H9 (cell line): ENCODE measurements at regions not wholly inside any gene's neighbourhood (a gene's known extent, or its start where the extent isn't known, plus 50 kb on each side); places are given as distances from the start of the nearest gene placed in this dataset.

Experiments
- DNase-seq: peaks from one replicate; pipeline ENCODE4 v3.0.0-alpha.2; 2017
- H2AFZ ChIP-seq: one replicate; pipeline ENCODE4 v1.6.1; 2013; ENCODE audit warnings: mild to moderate bottlenecking, low read length, control low read depth, moderate library complexity
- H2AK5ac ChIP-seq: 2 replicates; pipeline ENCODE4 v1.6.1; 2013; ENCODE audit warnings: low read length, control low read depth, mixed read lengths; ENCODE audit not compliant: insufficient read length
- H2BK120ac ChIP-seq: one replicate; pipeline ENCODE4 v1.6.1; 2013; ENCODE audit warnings: low read depth, mild to moderate bottlenecking, low read length, control low read depth, inconsistent platforms; ENCODE audit not compliant: poor library complexity, severe bottlenecking
- H2BK12ac ChIP-seq: 2 replicates; pipeline ENCODE4 v1.6.1; 2013; ENCODE audit warnings: low read length, control low read depth, mixed read lengths, low read depth; ENCODE audit not compliant: insufficient read length
- H2BK15ac ChIP-seq: 2 replicates; pipeline ENCODE4 v1.6.1; 2013; ENCODE audit warnings: low read depth, low read length, control low read depth
- H2BK20ac ChIP-seq: one replicate; pipeline ENCODE4 v1.6.1; 2013; ENCODE audit warnings: low read depth, mild to moderate bottlenecking, low read length, control low read depth, inconsistent platforms; ENCODE audit not compliant: poor library complexity, severe bottlenecking
- H2BK5ac ChIP-seq: 2 replicates; pipeline ENCODE4 v1.6.1; 2013; ENCODE audit warnings: low read length, control low read depth, mixed read lengths; ENCODE audit not compliant: insufficient read length
- H3K14ac ChIP-seq: 2 replicates; pipeline ENCODE4 v1.6.1; 2013; ENCODE audit warnings: low read length, control low read depth; ENCODE audit not compliant: insufficient read depth
- H3K18ac ChIP-seq: 2 replicates; pipeline ENCODE4 v1.6.1; 2013; ENCODE audit warnings: low read depth, mild to moderate bottlenecking, mixed read lengths, low read length, control low read depth; ENCODE audit not compliant: insufficient read length
- H3K23ac ChIP-seq: 2 replicates; pipeline ENCODE4 v1.6.1; 2013; ENCODE audit warnings: low read length, control low read depth, mixed read lengths, low read depth; ENCODE audit not compliant: insufficient read length
- H3K23me2 ChIP-seq: 2 replicates; pipeline ENCODE4 v1.6.1; 2013; ENCODE audit warnings: low read depth, mild to moderate bottlenecking, mixed read lengths, low read length, control low read depth; ENCODE audit not compliant: insufficient read length, poor library complexity, severe bottlenecking
- H3K27ac ChIP-seq: 2 replicates; pipeline ENCODE4 v1.5.1; 2013; ENCODE audit warnings: low read length, control low read depth, mixed read lengths, low read depth; ENCODE audit not compliant: insufficient read length
- H3K27me3 ChIP-seq: 2 replicates; pipeline ENCODE4 v1.6.1; 2013; ENCODE audit warnings: low read length, control low read depth, inconsistent platforms; ENCODE audit not compliant: insufficient read depth
- H3K4ac ChIP-seq: 2 replicates; pipeline ENCODE4 v1.6.1; 2013; ENCODE audit warnings: low read depth, mild to moderate bottlenecking, control low read depth, inconsistent platforms, low read length, moderate library complexity
- H3K4me1 ChIP-seq: 2 replicates; pipeline ENCODE4 v1.6.1; 2013; ENCODE audit warnings: low read length, control low read depth, inconsistent platforms; ENCODE audit not compliant: insufficient read depth
- H3K4me2 ChIP-seq: 2 replicates; pipeline ENCODE4 v1.6.1; 2013; ENCODE audit warnings: low read length, control low read depth, mixed read lengths; ENCODE audit not compliant: insufficient read length, insufficient read depth
- H3K56ac ChIP-seq: 2 replicates; pipeline ENCODE4 v1.6.1; 2013; ENCODE audit warnings: low read depth, mild to moderate bottlenecking, mixed read lengths, low read length, control low read depth; ENCODE audit not compliant: insufficient read length
- H3K79me1 ChIP-seq: 2 replicates; pipeline ENCODE4 v1.6.1; 2013; ENCODE audit warnings: low read depth, mild to moderate bottlenecking, moderate library complexity, low read length, control low read depth, inconsistent platforms; ENCODE audit not compliant: insufficient read depth, poor library complexity, severe bottlenecking
- H3K79me2 ChIP-seq: 2 replicates; pipeline ENCODE4 v1.6.1; 2013; ENCODE audit warnings: low read length, control low read depth, inconsistent platforms; ENCODE audit not compliant: insufficient read depth
- H3K9ac ChIP-seq: 2 replicates; pipeline ENCODE4 v1.6.1; 2013; ENCODE audit warnings: low read length, control low read depth, mixed read lengths; ENCODE audit not compliant: insufficient read length; ENCODE audit errors: extremely low read depth
- H3K9me3 ChIP-seq: one replicate; pipeline ENCODE4 v1.6.1; 2013; ENCODE audit warnings: low read depth, low read length, inconsistent platforms; ENCODE audit not compliant: control insufficient read depth
- H3T11ph ChIP-seq: one replicate; pipeline ENCODE4 v1.6.1; 2013; ENCODE audit warnings: mild to moderate bottlenecking, low read length, control low read depth, inconsistent platforms
- H4K20me1 ChIP-seq: one replicate; pipeline ENCODE4 v1.6.1; 2013; ENCODE audit not compliant: control insufficient read depth, insufficient read length, insufficient read depth
- H4K5ac ChIP-seq: 2 replicates; pipeline ENCODE4 v1.6.1; 2013; ENCODE audit warnings: low read depth, mild to moderate bottlenecking, mixed read lengths, low read length, control low read depth; ENCODE audit not compliant: insufficient read length
- H4K8ac ChIP-seq: replicated peaks from 2 replicates; pipeline ENCODE4 v1.6.1; 2013; ENCODE audit warnings: low read length, control low read depth, mixed read lengths, low read depth; ENCODE audit not compliant: insufficient read length
- H4K91ac ChIP-seq: 2 replicates; pipeline ENCODE4 v1.6.1; 2013; ENCODE audit warnings: low read depth, mild to moderate bottlenecking, moderate library complexity, mixed read lengths, low read length, control low read depth; ENCODE audit not compliant: insufficient read length
- H3K27ac Mint-ChIP-seq, 3 experiments: 2 replicates in 2 of 3; 3 replicates in 1 of 3; pipeline ENCODE4 v1.8.0; 2020 to 2021; ENCODE audit warnings: mixed read lengths in 3 of 3, mild to moderate bottlenecking in 1 of 3, moderate library complexity in 1 of 3
- H3K27me3 Mint-ChIP-seq: 2 replicates; pipeline ENCODE4 v1.8.0; 2021; ENCODE audit warnings: low read depth, mild to moderate bottlenecking, moderate library complexity, mixed read lengths
- H3K36me3 Mint-ChIP-seq, 3 experiments: 2 replicates in 2 of 3; 3 replicates in 1 of 3; pipeline ENCODE4 v1.8.0; 2020 to 2021; ENCODE audit warnings: low read depth in 3 of 3, mixed read lengths in 3 of 3; ENCODE audit not compliant: insufficient read depth in 1 of 3
- H3K4me1 Mint-ChIP-seq, 2 experiments: 2 replicates each; pipeline ENCODE4 v1.8.0; 2020; ENCODE audit warnings: mixed read lengths in 2 of 2
- H3K4me3 Mint-ChIP-seq, 2 experiments: 2 replicates in 1 of 2; 3 replicates in 1 of 2; pipeline ENCODE4 v1.8.0; 2020 to 2021; ENCODE audit warnings: mild to moderate bottlenecking in 2 of 2, mixed read lengths in 2 of 2, moderate library complexity in 1 of 2
- H3K9me3 Mint-ChIP-seq, 2 experiments: 2 replicates in 1 of 2; 3 replicates in 1 of 2; pipeline ENCODE4 v1.8.0; 2020; ENCODE audit warnings: mild to moderate bottlenecking in 2 of 2, mixed read lengths in 2 of 2, moderate library complexity in 1 of 2
- CTCF ChIP-seq: fragments of 200-600 bp; sonication (generic); conservative IDR thresholded peaks from 3 replicates; pipeline ENCODE4 v1.8.0; 2021; ENCODE audit warnings: antibody characterized with exemption, mild to moderate bottlenecking

DNA sequence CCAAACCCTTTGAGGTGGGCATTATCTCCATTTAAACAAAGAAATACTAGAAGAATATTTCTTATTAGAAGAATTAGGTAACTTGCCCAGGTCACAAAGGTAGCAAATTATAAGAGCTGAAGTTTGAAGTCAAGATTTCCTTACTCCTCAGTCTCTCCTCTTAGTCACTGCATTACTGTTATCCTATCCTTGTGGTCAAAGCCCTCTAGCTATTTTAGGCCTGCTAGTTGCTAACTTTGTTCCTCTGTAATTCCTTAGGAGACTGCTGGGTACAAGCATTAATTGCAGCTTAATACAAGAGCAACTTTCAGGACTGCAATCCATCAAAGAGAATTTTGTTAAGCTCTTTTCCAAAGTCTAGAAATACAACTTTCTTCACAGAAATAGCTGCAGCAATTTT is 528.2 kb downstream of the ZIC1 start:
- H3K27ac ChIP-seq, result no peak overlapping the region
- H3K4me2 ChIP-seq, result no peak overlapping the region
- Mint-ChIP-seq H3K4me3 (no peak overlapping the region), H3K9me3 (no peaks in the 10 kb centered on the region), H3K27me3 (no peaks in the 10 kb centered on the region), H3K4me1 (peaks cover 67 to 72% of the 10 kb centered on the region in 2 experiments), H3K36me3 (no peaks in the 10 kb centered on the region), H3K27ac (peak overlapping the region in 1 of 3 experiments; percentile 20; a peak in 1 of 7 replicates)
- DNase-seq, result no peak
- H3K27me3 ChIP-seq, result no peaks in the 10 kb centered on the region
- H2AK5ac ChIP-seq, result no peak overlapping the region
- H3T11ph ChIP-seq, result no peak overlapping the region
- H2AFZ ChIP-seq, result no peak overlapping the region
- no peak overlapping the region for H4K91ac ChIP-seq
- no peak overlapping the region for H2BK120ac ChIP-seq
- H4K8ac ChIP-seq, result no peak overlapping the region
- H2BK20ac ChIP-seq, result no peak overlapping the region
- no peak overlapping the region for H2BK12ac ChIP-seq
- no peaks in the 10 kb centered on the region for H3K79me1 ChIP-seq
- no peak overlapping the region for H3K9ac ChIP-seq
- H3K56ac ChIP-seq, result no peak overlapping the region
- no peak overlapping the region for H4K5ac ChIP-seq
- peaks cover 3% of the 10 kb centered on the region; the same call in 1 of the 2 replicates for H3K4me1 ChIP-seq
- no peak overlapping the region for H3K23ac ChIP-seq
- no peak overlapping the region for H2BK5ac ChIP-seq
- H3K23me2 ChIP-seq, result no peaks in the 10 kb centered on the region
- no peak overlapping the region for H3K14ac ChIP-seq
- TF ChIP-seq CTCF, result no peak
- H2BK15ac ChIP-seq, result no peak overlapping the region
- no peaks in the 10 kb centered on the region for H3K79me2 ChIP-seq
- H3K4ac ChIP-seq, result no peak overlapping the region
- H4K20me1 ChIP-seq, result no peaks in the 10 kb centered on the region
- H3K9me3 ChIP-seq, result no peaks in the 10 kb centered on the region
- H3K18ac ChIP-seq, result no peak overlapping the region
